IMR-90 (cell line): ENCODE measurements at regions not wholly inside any gene's neighbourhood (a gene's known extent, or its start where the extent isn't known, plus 50 kb on each side); places are given as distances from the start of the nearest gene placed in this dataset.

Source experiments
- ATAC-seq: fragments of 200-7000 bp; cut with Tn5 transposase; 2 replicates; pipeline ENCODE4 v1.9.1; 2020; ENCODE audit warnings: low read depth, mild to moderate bottlenecking, moderate library complexity
- BruUV-seq: library from RNA; stranded (reverse); fragments of 400-500 nt; replicated peaks from 2 replicates; lab custom pipeline; 2021; lab: Mats Ljungman, UMichigan
- CTCF ChIA-PET: fragments of 300-600 bp; formaldehyde crosslinking; extraction: SDS; loops from one replicate; lab custom pipeline; 2021; ENCODE audit warnings: antibody characterized with exemption; lab: Yijun Ruan, JAX
- POLR2A ChIA-PET: fragments of 300-600 bp; sonication (Branson Sonifier 250); formaldehyde crosslinking; loops from one replicate; lab custom pipeline; 2022; ENCODE audit warnings: antibody characterized with exemption; ENCODE audit not compliant: unreplicated experiment; lab: Charles Lee
- DNase-seq: peaks from one replicate; pipeline ENCODE4 v3.0.0; 2013
- H2AFZ ChIP-seq: replicated peaks from 2 replicates; pipeline ENCODE3; 2013; ENCODE audit warnings: low read length, mild to moderate bottlenecking; ENCODE audit not compliant: poor library complexity
- H2AK5ac ChIP-seq: 2 replicates; pipeline ENCODE4 v1.6.1; 2013; ENCODE audit warnings: low read depth, low read length, inconsistent platforms
- H2AK9ac ChIP-seq: replicated peaks from 2 replicates; pipeline ENCODE3; 2013; ENCODE audit warnings: mild to moderate bottlenecking, low read depth, low read length, moderate library complexity; ENCODE audit not compliant: poor library complexity
- H2BK120ac ChIP-seq: 2 replicates; pipeline ENCODE4 v1.6.1; 2013; ENCODE audit warnings: low read depth, low read length, inconsistent platforms
- H2BK15ac ChIP-seq: 3 replicates; pipeline ENCODE4 v1.6.1; 2013; ENCODE audit warnings: low read depth, low read length, inconsistent platforms
- H2BK20ac ChIP-seq: 2 replicates; pipeline ENCODE4 v1.6.1; 2013; ENCODE audit warnings: low read depth, mild to moderate bottlenecking, inconsistent platforms, low read length, moderate library complexity
- H2BK5ac ChIP-seq: 2 replicates; pipeline ENCODE4 v1.6.1; 2013; ENCODE audit warnings: mild to moderate bottlenecking, low read depth, low read length, inconsistent platforms; ENCODE audit not compliant: poor library complexity, severe bottlenecking
- H3K14ac ChIP-seq: replicated peaks from 2 replicates; pipeline ENCODE4 v1.6.1; 2013; ENCODE audit warnings: low read depth, low read length, inconsistent platforms
- H3K18ac ChIP-seq: 2 replicates; pipeline ENCODE4 v1.6.1; 2013; ENCODE audit warnings: low read depth, low read length, control low read depth
- H3K23ac ChIP-seq: 2 replicates; pipeline ENCODE4 v1.6.1; 2013; ENCODE audit warnings: low read depth, low read length, inconsistent platforms
- H3K27ac ChIP-seq: 2 replicates; pipeline ENCODE4 v1.5.1; 2013; ENCODE audit warnings: mild to moderate bottlenecking, control low read depth, low read length; ENCODE audit not compliant: insufficient read depth
- H3K27me3 ChIP-seq: 2 replicates; pipeline ENCODE4 v1.6.1; 2013; ENCODE audit warnings: low read length; ENCODE audit not compliant: control insufficient read depth, insufficient read depth
- H3K36me3 ChIP-seq: 2 replicates; pipeline ENCODE4 v1.6.1; 2013; ENCODE audit warnings: low read length, mixed read lengths; ENCODE audit not compliant: control insufficient read depth, insufficient read depth
- H3K4ac ChIP-seq: 2 replicates; pipeline ENCODE4 v1.6.1; 2013; ENCODE audit warnings: low read depth, low read length, inconsistent platforms
- H3K4me1 ChIP-seq: 2 replicates; pipeline ENCODE4 v1.6.1; 2013; ENCODE audit warnings: low read length, mixed read lengths; ENCODE audit not compliant: control insufficient read depth, insufficient read depth
- H3K4me2 ChIP-seq: 2 replicates; pipeline ENCODE4 v1.6.1; 2013; ENCODE audit warnings: low read depth, mild to moderate bottlenecking, control low read depth, low read length, moderate library complexity
- H3K4me3 ChIP-seq: 2 replicates; pipeline ENCODE4 v1.5.1; 2013; ENCODE audit warnings: low read depth, mild to moderate bottlenecking, control low read depth, low read length, moderate library complexity; ENCODE audit not compliant: insufficient read depth
- H3K56ac ChIP-seq: 2 replicates; pipeline ENCODE4 v1.6.1; 2013; ENCODE audit warnings: low read length, inconsistent platforms; ENCODE audit not compliant: insufficient read depth; ENCODE audit errors: extremely low read depth
- H3K79me1 ChIP-seq, 2 experiments: 2 replicates each; pipeline ENCODE4 v1.6.1; 2013; ENCODE audit warnings: low read length in 2 of 2, inconsistent platforms in 1 of 2, low read depth in 1 of 2
- H3K9ac ChIP-seq: 2 replicates; pipeline ENCODE4 v1.6.1; 2013; ENCODE audit warnings: low read depth, low read length, control low read depth
- H3K9me1 ChIP-seq: 2 replicates; pipeline ENCODE4 v1.6.1; 2013; ENCODE audit warnings: low read length, inconsistent platforms; ENCODE audit not compliant: insufficient read depth
- H3K9me3 ChIP-seq: 2 replicates; pipeline ENCODE4 v1.6.1; 2013; ENCODE audit warnings: low read length; ENCODE audit not compliant: control insufficient read depth, insufficient read depth
- H4K20me1 ChIP-seq: 2 replicates; pipeline ENCODE4 v1.6.1; 2013; ENCODE audit warnings: low read length, inconsistent platforms; ENCODE audit not compliant: insufficient read depth
- H4K5ac ChIP-seq: 2 replicates; pipeline ENCODE4 v1.6.1; 2013; ENCODE audit warnings: mild to moderate bottlenecking, low read depth, low read length, control low read depth
- H4K8ac ChIP-seq, 2 experiments: 2 replicates each; pipeline ENCODE4 v1.6.1; 2013; ENCODE audit warnings: low read depth in 2 of 2, low read length in 2 of 2, control low read depth in 1 of 2, inconsistent platforms in 1 of 2
- H4K91ac ChIP-seq: 2 replicates; pipeline ENCODE4 v1.6.1; 2013; ENCODE audit warnings: low read depth, low read length, inconsistent platforms; ENCODE audit not compliant: insufficient read depth
- CEBPB ChIP-seq: IDR thresholded peaks from 2 replicates; pipeline ENCODE4 v1.6.1; 2012; ENCODE audit warnings: low read depth, low read length, improper control_type of control experiment
- CHD1 ChIP-seq: IDR thresholded peaks from 2 replicates; pipeline ENCODE4 v1.6.1; 2012; ENCODE audit warnings: low read depth, low read length, improper control_type of control experiment
- ELK1 ChIP-seq: fragments of 150-350 bp; IDR thresholded peaks from 2 replicates; pipeline ENCODE4 v1.6.1; 2016; ENCODE audit warnings: low read depth, mild to moderate bottlenecking, low read length, moderate library complexity, borderline replicate concordance
- FOS ChIP-seq: fragments of 150-350 bp; IDR thresholded peaks from 2 replicates; pipeline ENCODE4 v1.6.1; 2016; ENCODE audit warnings: low read depth, low read length
- MAFK ChIP-seq: IDR thresholded peaks from 2 replicates; pipeline ENCODE4 v1.6.1; 2012; ENCODE audit warnings: low read depth, low read length, improper control_type of control experiment
- MAZ ChIP-seq: IDR thresholded peaks from 2 replicates; pipeline ENCODE4 v1.6.1; 2012; ENCODE audit warnings: low read depth, mild to moderate bottlenecking, low read length, improper control_type of control experiment, moderate library complexity, borderline replicate concordance
- MXI1 ChIP-seq: IDR thresholded peaks from 2 replicates; pipeline ENCODE4 v1.6.1; 2012; ENCODE audit warnings: low read depth, mild to moderate bottlenecking, low read length, moderate library complexity, borderline replicate concordance
- USF2 ChIP-seq: fragments of 150-350 bp; IDR thresholded peaks from 2 replicates; pipeline ENCODE4 v1.6.1; 2017; ENCODE audit warnings: mild to moderate bottlenecking, antibody characterized with exemption, low read length, low read depth
- WGBS, 2 experiments: methylation state at CpG; one replicate each; pipeline versions ENCODE4 v1.1.5 to v1.1.7; 2013; ENCODE audit warnings: missing lambda C conversion rate in 2 of 2; ENCODE audit not compliant: insufficient read length in 1 of 2; ENCODE audit errors: extremely low coverage in 2 of 2; 5-methylcytosine and 5-hydroxymethylcytosine counted together
- dilution Hi-C: fragments of 300-500 bp; cut with HindIII; formaldehyde crosslinking; loops from one replicate; pipeline ENCODE4 v1.14.3; 2018; ENCODE audit warnings: low sequenced_read_pairs; ENCODE audit not compliant: unreplicated experiment
- in situ Hi-C: fragments of 300-500 bp; cut with MboI; formaldehyde crosslinking; loops from 3 replicates; pipeline ENCODE4 v1.14.3; 2019; ENCODE audit warnings: low sequenced_read_pairs, inconsistent platforms, mixed read lengths
- intact Hi-C: fragments of 100-400 bp; cut with micrococcal nuclease; formaldehyde crosslinking; loops from 2 replicates; pipeline ENCODE4 v1.10.0; 2022

GRCh38 chr6:144659202-144660182, 374.4 kb downstream of the UTRN start:
- H4K5ac ChIP-seq = no peak overlapping the region
- H3K56ac ChIP-seq = no peak overlapping the region
- H2AK5ac ChIP-seq = no peak overlapping the region
- H3K36me3 ChIP-seq = no peaks in the 10 kb centered on the region
- H3K4me1 ChIP-seq = peaks cover 12% of the 10 kb centered on the region
- H3K4ac ChIP-seq = 0 out of 2 replicates have a peak overlapping the region, but pooled peaks have one; percentile 3
- no peak overlapping the region; a peak in 1 of 4 replicates for H4K8ac ChIP-seq
- H3K4me3 ChIP-seq = no peak overlapping the region
- dilution Hi-C loops (no loop called here), intact Hi-C loops (no loop called here), in situ Hi-C loops (no loop called here)
- no peak overlapping the region for H2BK5ac ChIP-seq
- no TSS peak for BruUV-seq
- no peak overlapping the region for H3K9ac ChIP-seq
- peak; percentile 62 for ATAC-seq
- H3K18ac ChIP-seq = no peak overlapping the region
- peak; percentile 51 for DNase-seq
- POLR2A ChIA-PET = no interaction called here
- peaks cover 5 to 17% of the 10 kb centered on the region in 2 experiments; a peak in 3 of 4 replicates for H3K79me1 ChIP-seq
- no peaks in the 10 kb centered on the region for H4K20me1 ChIP-seq
- no peak overlapping the region for H3K14ac ChIP-seq
- TF ChIP-seq FOS (no peak), ELK1 (no peak), MAZ (no peak), USF2 (no peak), MAFK (no peak), CHD1 (no peak), CEBPB (no peak), MXI1 (no peak)
- WGBS, 2 experiments = 44% methylated on average over 4 of the region's 14 CpGs; no CpG with 5 or more reads in 1 of the 2 experiments
- H4K91ac ChIP-seq = no peak overlapping the region
- no peak overlapping the region for H2BK15ac ChIP-seq
- H2BK120ac ChIP-seq = no peak overlapping the region
- H3K9me3 ChIP-seq = no peaks in the 10 kb centered on the region
- peak overlapping the region; percentile 6 for H3K4me2 ChIP-seq
- peak overlapping the region; percentile 69 for H2AK9ac ChIP-seq
- no peak overlapping the region for H3K23ac ChIP-seq
- H2AFZ ChIP-seq = peak overlapping the region; percentile 3
- no peak overlapping the region for H2BK20ac ChIP-seq
- H3K27me3 ChIP-seq = no peaks in the 10 kb centered on the region
- CTCF ChIA-PET = interaction anchor here (0.6 kb wide), 2 partner anchors 13 to 26 kb away, joined by 3 to 5 read pairs; no protein-coding TSS in a partner anchor
- H3K9me1 ChIP-seq = no peaks in the 10 kb centered on the region
- no peak overlapping the region for H3K27ac ChIP-seq
